Gastroesophageal sphincter (tissue), 3 donors: ENCODE measurements at regions not wholly inside any gene's neighbourhood (a gene's known extent, or its start where the extent isn't known, plus 50 kb on each side); places are given as distances from the start of the nearest gene placed in this dataset.

Experiments
- EP300 ChIP-seq: sonication (generic); formaldehyde crosslinking; IDR thresholded peaks from one replicate; pipeline ENCODE4 v1.6.1; 2017; ENCODE audit warnings: antibody characterized with exemption, mild to moderate bottlenecking
- POLR2A ChIP-seq, 2 donors: fragments of 450-650 bp; IDR thresholded peaks; one replicate each; pipeline ENCODE4 v1.6.1; 2017; ENCODE audit warnings: antibody characterized with exemption in 2 of 2, mild to moderate bottlenecking in 2 of 2, moderate library complexity in 1 of 2
- TF ChIP-seq, protein P1 (sequence below), 4 experiments: fragments of 200-600 bp in 2 of 4; fragments of 450-650 bp in 2 of 4; sonication (generic) in 1 of 4; IDR thresholded peaks; one replicate each; pipeline ENCODE4 v1.5.1; 2017 to 2019; ENCODE audit warnings: antibody characterized with exemption in 4 of 4, mild to moderate bottlenecking in 2 of 4, moderate library complexity in 2 of 4

DNA sequence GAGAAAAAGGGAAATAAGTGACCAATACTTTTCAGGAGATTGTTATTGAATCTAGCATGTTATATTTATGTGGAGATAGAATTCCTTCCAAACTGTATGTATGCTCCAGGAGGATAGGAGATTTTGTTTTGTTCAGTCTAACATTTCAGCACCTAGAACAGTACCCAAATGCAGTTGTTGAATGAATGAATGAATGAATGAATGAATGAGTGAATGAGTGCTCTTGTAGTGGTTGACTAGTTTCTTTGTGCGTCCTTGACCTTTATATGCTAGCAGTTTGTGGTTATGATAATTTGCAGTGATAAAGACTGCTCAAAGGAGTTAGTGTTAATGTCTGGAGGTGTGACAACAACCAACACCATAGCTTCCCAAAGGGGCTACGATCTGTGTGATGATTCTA, 663.5 kb upstream of the GOT2 start:
- TF ChIP-seq, protein P1, sequence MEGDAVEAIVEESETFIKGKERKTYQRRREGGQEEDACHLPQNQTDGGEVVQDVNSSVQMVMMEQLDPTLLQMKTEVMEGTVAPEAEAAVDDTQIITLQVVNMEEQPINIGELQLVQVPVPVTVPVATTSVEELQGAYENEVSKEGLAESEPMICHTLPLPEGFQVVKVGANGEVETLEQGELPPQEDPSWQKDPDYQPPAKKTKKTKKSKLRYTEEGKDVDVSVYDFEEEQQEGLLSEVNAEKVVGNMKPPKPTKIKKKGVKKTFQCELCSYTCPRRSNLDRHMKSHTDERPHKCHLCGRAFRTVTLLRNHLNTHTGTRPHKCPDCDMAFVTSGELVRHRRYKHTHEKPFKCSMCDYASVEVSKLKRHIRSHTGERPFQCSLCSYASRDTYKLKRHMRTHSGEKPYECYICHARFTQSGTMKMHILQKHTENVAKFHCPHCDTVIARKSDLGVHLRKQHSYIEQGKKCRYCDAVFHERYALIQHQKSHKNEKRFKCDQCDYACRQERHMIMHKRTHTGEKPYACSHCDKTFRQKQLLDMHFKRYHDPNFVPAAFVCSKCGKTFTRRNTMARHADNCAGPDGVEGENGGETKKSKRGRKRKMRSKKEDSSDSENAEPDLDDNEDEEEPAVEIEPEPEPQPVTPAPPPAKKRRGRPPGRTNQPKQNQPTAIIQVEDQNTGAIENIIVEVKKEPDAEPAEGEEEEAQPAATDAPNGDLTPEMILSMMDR (IDR thresholded peaks at IDR 0.05): no peak
- no peak for TF ChIP-seq EP300
- TF ChIP-seq POLR2A (IDR thresholded peaks at IDR 0.05): no peak
